ENCODE measurements at regions not wholly inside any gene's neighbourhood (a gene's known extent, or its start where the extent isn't known, plus 50 kb on each side); places are given as distances from the start of the nearest gene placed in this dataset.

DNA sequence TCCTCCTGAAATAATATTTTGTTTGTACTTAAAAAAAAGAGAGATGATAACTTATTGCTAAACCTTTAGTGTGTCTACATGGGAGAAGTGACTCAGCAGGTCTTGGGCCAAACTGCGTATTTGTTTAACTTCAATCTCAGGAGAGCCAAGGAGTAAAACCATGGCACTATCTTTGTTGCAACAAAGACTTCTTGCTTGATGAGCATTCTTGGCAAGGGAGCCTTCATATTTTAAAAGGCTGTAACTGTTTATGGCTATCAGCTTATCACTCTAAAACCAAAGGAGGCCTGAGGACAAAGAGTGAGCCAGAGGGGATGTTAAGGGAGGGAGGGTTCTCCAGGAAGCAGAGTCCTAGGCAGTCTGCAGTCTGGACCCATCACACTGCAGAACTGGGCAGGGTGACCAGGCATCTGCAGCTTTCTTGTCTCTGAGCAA is 216.2 kb upstream of the S1PR3 start:
- Histone ChIP-seq H3K14ac (ENCODE audit: insufficient read depth, low read length) (no peak overlapping the region), H3K4me1 (ENCODE audit: insufficient read depth, low read length) (no peaks in the 10 kb centered on the region), H4K20me1 (ENCODE audit: control insufficient read depth, insufficient read depth, insufficient read length) (no peaks in the 10 kb centered on the region), H2AFZ (ENCODE audit: low read length) (no peak overlapping the region), H4K91ac (ENCODE audit: insufficient read length, low read depth, low read length) (no peak overlapping the region), H2BK120ac (ENCODE audit: low read depth, low read length, poor library complexity, severe bottlenecking) (no peak overlapping the region), H4K8ac (replicated peaks; ENCODE audit: insufficient read length, low read depth, low read length) (no peak overlapping the region), H3K4me2 (ENCODE audit: insufficient read depth, insufficient read length, low read length) (no peak overlapping the region), H4K5ac (ENCODE audit: insufficient read length, low read depth, low read length) (no peak overlapping the region), H3K4ac (ENCODE audit: low read depth, low read length) (no peak overlapping the region), H3K56ac (ENCODE audit: insufficient read length, low read depth, low read length) (no peak overlapping the region), H3K9me3 (ENCODE audit: control insufficient read depth, low read depth, low read length) (no peaks in the 10 kb centered on the region), H2BK20ac (ENCODE audit: low read depth, low read length, poor library complexity, severe bottlenecking) (no peak overlapping the region), H3K79me2 (ENCODE audit: insufficient read depth, low read length) (no peaks in the 10 kb centered on the region), H2BK12ac (ENCODE audit: insufficient read length, low read depth, low read length) (no peak overlapping the region), H3K18ac (ENCODE audit: insufficient read length, low read depth, low read length) (no peak overlapping the region), H3T11ph (ENCODE audit: low read length) (no peak overlapping the region), H3K23me2 (ENCODE audit: insufficient read length, low read depth, low read length, poor library complexity, severe bottlenecking) (no peaks in the 10 kb centered on the region), H3K79me1 (ENCODE audit: insufficient read depth, low read depth, low read length, poor library complexity, severe bottlenecking) (no peaks in the 10 kb centered on the region), H2BK5ac (ENCODE audit: insufficient read length, low read length) (no peak overlapping the region), H3K27ac (ENCODE audit: insufficient read length, low read depth, low read length) (no peak overlapping the region), H2BK15ac (ENCODE audit: low read depth, low read length) (no peak overlapping the region), H2AK5ac (ENCODE audit: insufficient read length, low read length) (no peak overlapping the region), H3K9ac (ENCODE audit: extremely low read depth, insufficient read length, low read length) (no peak overlapping the region), H3K27me3 (ENCODE audit: insufficient read depth, low read length) (no peaks in the 10 kb centered on the region), H3K23ac (ENCODE audit: insufficient read length, low read depth, low read length) (no peak overlapping the region)
- DNase-seq: no peak
- no peak for TF ChIP-seq CTCF (conservative IDR thresholded peaks at IDR 0.05)
- Mint-ChIP-seq H3K4me1 (peaks cover 3 to 4% of the 10 kb centered on the region in 2 experiments), H3K27me3 (ENCODE audit: low read depth) (no peaks in the 10 kb centered on the region), H3K36me3 (ENCODE audit: insufficient read depth in 1 of 3, low read depth in 3 of 3) (no peaks in the 10 kb centered on the region), H3K4me3 (no peak overlapping the region), H3K27ac (no peak overlapping the region), H3K9me3 (no peaks in the 10 kb centered on the region)
- no CpG with 5 or more reads among the region's 1 CpG for WGBS (ENCODE audit: extremely low coverage, insufficient read length, low lambda C conversion rate)

Measured in H9 (cell line).